Left colon (tissue), 2 donors: ENCODE measurements at regions not wholly inside any gene's neighbourhood (a gene's known extent, or its start where the extent isn't known, plus 50 kb on each side); places are given as distances from the start of the nearest gene placed in this dataset.
"Not testable (repeated sequence)": the region's sequence is repeated elsewhere in the genome, so short reads cannot be mapped to it uniquely, and the experiment has no call there.

ENCODE experiments used
- ATAC-seq: fragments of 200-7000 bp; cut with Tn5 transposase; one replicate; pipeline ENCODE4 v1.9.1; 2020; ENCODE audit warnings: mild to moderate bottlenecking, moderate library complexity
- DNase-seq, 2 donors: peaks; one replicate each; pipeline ENCODE4 v3.0.0-alpha.2; 2020
- intact Hi-C, 2 donors: fragments of 100-400 bp; cut with DNase I in 1 of 2; cut with micrococcal nuclease in 1 of 2; formaldehyde crosslinking; loops; one replicate each; pipeline versions ENCODE4 v1.11.2 to v1.14.0; 2022; cut with DNase I, micrococcal nuclease
- donor health status: DM: no; HTN: no; CAD: no.
- donor health status: DM: yes; HTN: yes; CAD: no.

DNA sequence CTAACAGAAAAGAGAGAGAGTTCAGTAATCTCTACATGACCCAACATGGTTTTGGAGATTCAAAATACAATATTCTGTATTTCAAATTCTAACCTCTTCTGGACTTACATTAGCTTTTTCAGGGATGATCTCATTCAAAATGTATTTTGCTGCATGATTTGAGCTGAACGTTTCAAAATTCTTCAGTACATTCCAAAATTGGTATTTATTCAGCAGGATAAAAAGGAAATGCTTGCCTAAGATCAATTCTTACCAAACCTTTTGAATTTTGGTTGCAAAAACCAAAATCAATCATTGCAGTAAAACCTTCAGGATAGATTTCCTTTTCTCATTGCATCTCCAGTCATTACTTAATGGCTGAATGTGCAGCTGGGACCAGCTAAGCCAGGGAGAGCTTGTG, 1761.3 kb upstream of the SEL1L start:
- DNase-seq (no peak), ATAC-seq (no peak)
- intact Hi-C loops: no loop called here

GRCh38 chr14:83297361-83297760, 1763.7 kb upstream of the SEL1L start:
- ATAC-seq (no peak), DNase-seq (no peak)
- intact Hi-C loops: no loop called here

- intact Hi-C loops, ATAC-seq, DNase-seq: not testable (repeated sequence)
These were observed 1764.4 kb upstream of the SEL1L start for GRCh38 chr14:83298016-83298415.

DNA sequence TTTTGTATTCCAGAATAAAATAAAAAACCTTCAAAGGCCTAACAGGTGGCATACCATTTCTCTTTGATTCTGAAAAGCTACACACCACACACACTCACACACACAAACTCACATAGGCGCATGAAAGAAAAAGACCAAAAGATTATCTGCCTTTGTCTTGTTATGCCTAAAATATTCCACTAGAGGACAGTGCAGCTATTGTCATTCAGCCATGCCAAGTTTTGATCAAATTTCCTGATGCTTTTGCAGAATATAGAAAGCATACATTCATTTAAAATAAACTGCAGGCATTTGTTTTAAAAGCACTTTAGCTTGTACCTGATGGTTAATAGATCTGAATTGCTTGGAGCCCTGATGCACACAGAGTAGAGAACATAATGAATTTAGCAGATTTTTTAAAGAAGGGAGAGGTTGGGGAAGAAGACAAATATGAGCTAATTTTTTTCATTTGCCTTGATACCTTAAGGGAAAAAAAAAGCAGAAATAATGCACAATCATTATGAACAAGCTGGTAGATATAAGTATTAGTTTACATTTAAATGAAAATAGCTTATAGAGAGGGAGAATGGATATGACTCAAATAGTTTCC, 1766.9 kb upstream of the SEL1L start:
- no peak for DNase-seq
- intact Hi-C loops: no loop called here

GRCh38 chr14:83301791-83302190, 1768.1 kb upstream of the SEL1L start:
- DNase-seq (no peak), ATAC-seq (no peak)
- intact Hi-C loops: no loop called here

More for the DNA sequence above, 1766.9 kb upstream of the SEL1L start:
- no peak for ATAC-seq

DNA sequence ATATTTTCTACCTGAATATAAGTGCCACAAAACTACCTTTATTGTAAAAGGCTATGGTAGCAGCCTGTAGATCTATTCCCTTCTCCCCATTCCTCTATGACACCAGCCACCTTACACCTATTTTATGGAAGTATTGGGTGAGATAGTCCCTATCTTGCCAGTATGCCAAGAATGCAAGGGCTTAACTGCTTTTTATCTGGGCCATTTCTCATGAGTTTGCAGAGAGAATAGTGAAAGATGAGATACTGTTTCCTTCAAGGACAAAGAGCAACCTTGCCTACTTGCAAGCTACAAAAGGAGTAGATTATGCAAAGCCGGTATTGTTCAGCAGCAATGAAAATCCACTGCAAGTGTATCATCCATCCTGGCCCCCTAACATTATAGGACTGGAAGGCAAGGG, 1775.6 kb upstream of the SEL1L start:
- ATAC-seq (no peak), DNase-seq (no peak)
- intact Hi-C loops: no loop called here

GRCh38 chr14:83309833-83310232, 1776.2 kb upstream of the SEL1L start:
- intact Hi-C loops: no loop called here
- no peak for DNase-seq
- ATAC-seq: no peak

- intact Hi-C loops: no loop called here
- DNase-seq (no peak), ATAC-seq (no peak)
These were observed 1778.9 kb upstream of the SEL1L start for GRCh38 chr14:83312511-83312910.

DNA sequence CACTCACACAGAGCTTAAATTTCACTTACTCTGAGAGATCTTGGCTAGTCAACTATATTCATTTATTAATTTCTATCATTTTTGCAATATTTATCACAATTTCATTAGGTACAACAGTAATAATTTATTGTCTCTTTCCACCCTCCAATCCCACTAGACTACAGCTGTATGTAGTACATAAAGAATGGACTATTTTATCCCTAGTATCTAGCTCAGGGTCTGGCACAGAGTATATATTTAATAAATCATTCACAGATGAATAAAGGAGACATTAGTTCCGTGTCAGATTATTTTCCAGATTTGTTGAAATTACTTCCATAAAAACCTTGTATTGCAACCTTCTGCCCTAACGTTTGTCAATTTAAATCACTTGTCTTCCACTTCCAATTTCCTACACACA, 1781.1 kb upstream of the SEL1L start:
- intact Hi-C loops: no loop called here
- ATAC-seq: no peak

GRCh38 chr14:83316356-83316755, 1782.7 kb upstream of the SEL1L start:
- intact Hi-C loops: no loop called here
- DNase-seq (no peak), ATAC-seq (no peak)

More for the DNA sequence above, 1781.1 kb upstream of the SEL1L start:
- DNase-seq: no peak

DNA sequence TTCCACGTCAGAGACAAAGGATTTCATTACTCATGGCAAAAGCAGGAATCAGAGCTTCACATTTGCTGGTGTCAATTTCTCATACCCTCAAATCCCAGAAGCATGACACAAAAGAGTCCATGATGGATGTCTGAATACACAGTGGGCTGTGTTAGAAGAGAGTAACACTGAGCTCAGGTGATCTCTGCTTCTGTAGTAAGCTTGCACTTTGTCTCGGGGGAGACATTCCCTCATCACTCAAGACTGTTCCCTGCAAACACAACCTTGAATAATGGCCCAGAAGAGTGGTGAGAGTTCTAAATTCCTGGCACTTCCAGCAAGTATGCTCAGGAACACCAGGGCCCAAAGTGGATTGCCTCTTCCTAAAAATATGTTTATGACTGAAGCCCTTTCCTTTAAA, 1787.2 kb upstream of the SEL1L start:
- intact Hi-C loops: no loop called here
- no peak for ATAC-seq
- DNase-seq: no peak

DNA sequence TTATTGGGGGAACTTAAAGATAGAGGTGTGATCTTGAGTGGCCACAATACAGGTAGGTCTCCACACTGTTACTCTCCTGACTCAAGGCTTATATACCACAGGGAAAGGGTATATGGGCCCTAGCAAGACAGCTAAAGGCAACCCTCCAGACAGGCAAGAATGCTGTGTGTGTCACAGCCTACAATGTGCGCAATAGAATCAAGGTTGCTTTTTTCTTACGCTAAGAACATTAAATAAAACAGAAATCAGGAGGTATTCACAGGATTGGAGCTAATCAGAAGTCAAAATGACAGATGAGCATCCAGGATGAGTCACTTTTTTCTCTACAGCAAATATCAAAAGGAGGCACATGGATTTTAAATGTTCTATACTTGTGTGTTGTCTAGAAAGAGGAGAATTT, 1797.9 kb upstream of the SEL1L start:
- intact Hi-C loops: no loop called here
- no peak for DNase-seq
- ATAC-seq: no peak

GRCh38 chr14:83342590-83342989, 1808.9 kb upstream of the SEL1L start:
- DNase-seq: peak in 1 of 2 donors; percentile 3
- no peak for ATAC-seq
- intact Hi-C loops: no loop called here

- intact Hi-C loops: no loop called here
- DNase-seq (no peak), ATAC-seq (no peak)
These were observed 1814.2 kb upstream of the SEL1L start for GRCh38 chr14:83347874-83348273.

DNA sequence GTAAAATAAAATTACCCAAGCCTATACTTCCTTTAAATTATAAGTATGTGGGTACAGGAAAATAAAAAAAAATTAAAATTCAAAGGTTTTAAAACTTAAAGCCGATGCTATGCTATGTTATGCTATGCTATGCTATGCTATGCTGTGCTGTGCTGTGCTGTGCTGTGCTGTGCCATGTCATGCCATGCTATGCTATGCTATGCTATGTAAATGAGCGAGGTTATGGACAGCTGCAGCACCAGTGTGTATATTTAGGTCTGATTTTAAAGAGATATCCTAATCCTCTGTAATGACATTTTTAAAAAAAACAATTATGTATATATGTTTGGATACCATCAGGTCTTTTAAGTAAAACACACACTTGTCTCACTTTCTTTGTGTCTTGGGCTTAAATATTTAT, 1822.0 kb upstream of the SEL1L start:
- ATAC-seq (no peak), DNase-seq (no peak)
- intact Hi-C loops: no loop called here

DNA sequence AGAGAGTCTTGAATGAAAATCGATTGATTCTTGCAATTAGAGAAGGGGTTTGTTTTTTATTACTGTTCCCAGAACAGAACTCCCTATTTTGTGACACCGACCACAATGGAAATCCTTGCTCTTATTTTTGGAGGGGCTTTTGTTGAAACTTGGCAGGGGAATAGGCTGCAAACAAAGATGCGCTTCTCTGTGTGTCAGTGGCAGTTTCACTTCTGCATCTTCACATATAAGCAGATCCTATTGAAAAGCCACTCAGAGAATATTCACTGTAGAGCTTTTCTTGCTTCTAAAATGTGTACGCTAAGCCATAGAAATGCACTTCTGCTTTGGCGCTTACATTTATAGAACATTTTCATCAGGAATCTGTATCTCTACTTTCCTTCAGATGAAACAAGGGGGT, 1822.4 kb upstream of the SEL1L start:
- intact Hi-C loops: no loop called here
- no peak for ATAC-seq
- no peak for DNase-seq

GRCh38 chr14:83372271-83372670, 1838.6 kb upstream of the SEL1L start:
- intact Hi-C loops: no loop called here
- DNase-seq (no peak), ATAC-seq (no peak)

DNA sequence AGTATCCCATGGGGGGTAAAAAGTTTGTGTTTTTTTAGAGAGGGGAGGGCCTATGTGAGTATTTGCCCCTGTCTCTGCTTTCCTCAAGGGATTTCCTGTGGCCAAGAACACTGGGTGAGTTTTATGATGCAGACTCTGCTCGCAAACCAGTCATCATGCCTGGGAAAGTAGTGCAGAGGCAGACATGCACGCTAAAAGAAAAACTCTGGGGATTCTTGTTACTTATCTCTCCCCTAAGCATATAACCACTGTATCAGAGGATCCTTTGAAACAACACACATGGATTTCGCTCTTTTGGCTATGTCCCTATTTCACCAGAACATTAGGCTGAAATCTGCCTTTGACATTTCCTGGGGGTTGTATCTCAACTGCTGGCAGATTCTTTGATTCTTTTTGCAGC, 1845.8 kb upstream of the SEL1L start:
- intact Hi-C loops: no loop called here
- ATAC-seq: no peak

GRCh38 chr14:83384253-83384652, 1850.6 kb upstream of the SEL1L start:
- intact Hi-C loops: no loop called here
- ATAC-seq (no peak), DNase-seq (no peak)

More for the DNA sequence above, 1845.8 kb upstream of the SEL1L start:
- no peak for DNase-seq

DNA sequence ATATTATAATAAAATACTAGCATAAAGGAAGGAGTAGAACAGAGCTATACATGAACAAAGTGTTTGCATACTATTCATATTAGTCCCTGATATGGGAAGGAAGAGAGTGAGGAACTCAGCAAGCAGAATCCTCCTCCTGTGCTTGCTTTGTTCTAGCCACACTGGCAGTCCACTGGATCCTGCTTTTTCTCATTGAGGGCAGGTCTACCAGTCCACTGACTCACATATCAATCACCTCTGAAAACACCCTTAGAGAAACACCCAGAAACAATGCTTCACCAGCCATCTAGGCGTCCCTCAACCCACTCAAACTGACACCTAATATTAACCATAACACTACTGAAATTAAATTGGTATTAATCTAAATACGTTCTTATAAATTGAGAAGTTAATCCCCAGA, 1861.7 kb upstream of the SEL1L start:
- DNase-seq (no peak), ATAC-seq (no peak)
- intact Hi-C loops: no loop called here

- intact Hi-C loops: no loop called here
- ATAC-seq (no peak), DNase-seq (no peak)
These were observed 1882.8 kb upstream of the SEL1L start for GRCh38 chr14:83416476-83416875.

GRCh38 chr14:83419420-83419819, 1885.8 kb upstream of the SEL1L start:
- DNase-seq (peak; percentile 24 to 29), ATAC-seq (peak; percentile 42)
- intact Hi-C loops: no loop called here
